Karpas-422 (cell line): ENCODE measurements at regions not wholly inside any gene's neighbourhood (a gene's known extent, or its start where the extent isn't known, plus 50 kb on each side); places are given as distances from the start of the nearest gene placed in this dataset.

ENCODE experiments used
- DNase-seq: peaks from one replicate; pipeline ENCODE4 v3.0.0-alpha.2; 2015
- H2AFZ ChIP-seq: fragments of 200-600 bp; sonication (generic); 2 replicates; pipeline ENCODE4 v1.6.1; 2014; ENCODE audit warnings: antibody characterized with exemption, low read length, mixed read lengths
- H3K27ac ChIP-seq: fragments of 200-600 bp; sonication (generic); 2 replicates; pipeline ENCODE4 v1.5.1; 2014; ENCODE audit warnings: mild to moderate bottlenecking, low read length, moderate library complexity
- H3K27me3 ChIP-seq: fragments of 200-600 bp; sonication (generic); 2 replicates; pipeline ENCODE4 v1.6.1; 2014; ENCODE audit warnings: low read length, mixed read lengths
- H3K36me3 ChIP-seq: fragments of 200-600 bp; sonication (generic); 2 replicates; pipeline ENCODE4 v1.6.1; 2014; ENCODE audit warnings: low read length, mixed read lengths; ENCODE audit not compliant: insufficient read depth
- H3K4me1 ChIP-seq: fragments of 200-600 bp; sonication (generic); 2 replicates; pipeline ENCODE4 v1.6.1; 2014; ENCODE audit warnings: mild to moderate bottlenecking, low read length, mixed read lengths
- H3K4me2 ChIP-seq: fragments of 200-600 bp; sonication (generic); 2 replicates; pipeline ENCODE4 v1.6.1; 2014; ENCODE audit warnings: low read length, low read depth, mild to moderate bottlenecking; ENCODE audit not compliant: poor library complexity, severe bottlenecking
- H3K4me3 ChIP-seq: fragments of 200-600 bp; sonication (generic); 2 replicates; pipeline ENCODE4 v1.5.1; 2014; ENCODE audit warnings: mild to moderate bottlenecking, antibody characterized with exemption, low read length, mixed read lengths
- H3K79me2 ChIP-seq: fragments of 200-600 bp; sonication (generic); 2 replicates; pipeline ENCODE4 v1.6.1; 2014; ENCODE audit warnings: mild to moderate bottlenecking, low read length, mixed read lengths
- H3K9ac ChIP-seq: fragments of 200-600 bp; sonication (generic); 2 replicates; pipeline ENCODE4 v1.6.0; 2014; ENCODE audit warnings: low read length
- H3K9me2 ChIP-seq: fragments of 200-600 bp; sonication (generic), shearing (Covaris generic); replicated peaks from 2 replicates; pipeline ENCODE4 v1.6.0; 2014; ENCODE audit warnings: mild to moderate bottlenecking, low read length, moderate library complexity; ENCODE audit not compliant: insufficient read depth
- H3K9me3 ChIP-seq: fragments of 300-700, 200-600 bp; sonication (generic); 2 replicates; pipeline ENCODE4 v1.6.1; 2014; ENCODE audit warnings: low read length, mixed read lengths
- H4K20me1 ChIP-seq: fragments of 200-600 bp; sonication (generic); 2 replicates; pipeline ENCODE4 v1.6.1; 2014; ENCODE audit warnings: mild to moderate bottlenecking, antibody characterized with exemption, low read length, low read depth; ENCODE audit not compliant: insufficient read depth

DNA sequence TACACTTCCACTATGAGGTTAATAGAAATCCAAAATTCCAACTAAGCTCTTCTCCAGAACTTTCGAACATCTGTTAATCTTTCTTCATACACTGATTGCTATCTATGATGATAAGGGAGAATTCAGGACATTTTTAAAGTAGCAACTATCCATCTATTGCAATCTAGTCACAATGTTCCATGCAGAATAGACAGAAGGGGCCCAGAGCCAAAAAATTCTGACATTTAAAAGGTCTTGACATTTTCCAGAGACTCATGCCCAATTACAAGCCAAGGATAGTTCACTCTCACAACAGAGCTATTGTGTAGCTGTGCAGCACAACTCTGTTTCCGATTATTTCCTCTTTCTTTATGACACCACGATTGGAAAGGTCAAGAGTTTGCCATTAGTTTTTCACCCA, 999.7 kb upstream of the ALCAM start:
- no peaks in the 10 kb centered on the region for H3K4me1 ChIP-seq
- H4K20me1 ChIP-seq, result no peaks in the 10 kb centered on the region
- no peak overlapping the region for H3K9ac ChIP-seq
- H3K9me2 ChIP-seq, result no peaks in the 10 kb centered on the region
- H3K27ac ChIP-seq, result no peak overlapping the region
- DNase-seq, result no peak
- no peaks in the 10 kb centered on the region for H3K9me3 ChIP-seq
- no peaks in the 10 kb centered on the region for H3K27me3 ChIP-seq
- H3K4me2 ChIP-seq, result no peak overlapping the region
- no peaks in the 10 kb centered on the region for H3K79me2 ChIP-seq
- no peak overlapping the region for H3K4me3 ChIP-seq
- no peak overlapping the region for H2AFZ ChIP-seq
- H3K36me3 ChIP-seq, result no peaks in the 10 kb centered on the region

- no peak overlapping the region for H3K27ac ChIP-seq
- H3K9me3 ChIP-seq, result no peaks in the 10 kb centered on the region
- DNase-seq, result no peak
- H3K4me2 ChIP-seq, result no peak overlapping the region
- no peaks in the 10 kb centered on the region for H3K79me2 ChIP-seq
- no peak overlapping the region for H2AFZ ChIP-seq
- no peaks in the 10 kb centered on the region for H3K9me2 ChIP-seq
- no peaks in the 10 kb centered on the region for H3K27me3 ChIP-seq
- no peak overlapping the region for H3K9ac ChIP-seq
- no peaks in the 10 kb centered on the region for H4K20me1 ChIP-seq
- no peaks in the 10 kb centered on the region for H3K4me1 ChIP-seq
- H3K4me3 ChIP-seq, result no peak overlapping the region
- no peaks in the 10 kb centered on the region for H3K36me3 ChIP-seq
These were observed 997.9 kb upstream of the ALCAM start for GRCh38 chr3:104368760-104369159.

GRCh38 chr3:104385421-104385820, 981.3 kb upstream of the ALCAM start:
- H2AFZ ChIP-seq, result no peak overlapping the region
- no peak overlapping the region for H3K27ac ChIP-seq
- H3K27me3 ChIP-seq, result no peaks in the 10 kb centered on the region
- no peak overlapping the region for H3K9ac ChIP-seq
- H3K4me1 ChIP-seq, result no peaks in the 10 kb centered on the region
- H3K79me2 ChIP-seq, result no peaks in the 10 kb centered on the region
- H3K9me3 ChIP-seq, result no peaks in the 10 kb centered on the region
- no peaks in the 10 kb centered on the region for H3K36me3 ChIP-seq
- no peaks in the 10 kb centered on the region for H4K20me1 ChIP-seq
- DNase-seq, result no peak
- no peaks in the 10 kb centered on the region for H3K9me2 ChIP-seq
- H3K4me3 ChIP-seq, result no peak overlapping the region
- no peak overlapping the region for H3K4me2 ChIP-seq

DNA sequence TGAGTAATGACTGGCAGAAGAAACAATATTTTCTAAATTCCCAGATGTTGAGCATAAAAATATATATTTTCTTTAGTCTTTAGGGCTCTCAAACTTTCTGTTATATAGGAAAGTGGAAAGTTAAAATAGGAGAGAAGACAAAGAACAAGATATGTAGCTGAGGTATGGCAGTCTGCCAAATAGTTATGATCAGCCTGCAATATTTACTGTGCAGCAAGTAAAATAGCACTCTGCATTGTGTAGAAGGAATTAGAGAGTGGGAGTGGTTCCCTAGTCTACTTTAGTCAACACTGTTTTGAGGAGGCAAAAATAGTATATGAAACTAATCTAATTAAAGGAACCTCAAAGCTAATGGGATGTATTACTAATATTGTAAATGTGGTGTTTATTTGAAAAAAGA, 978.1 kb upstream of the ALCAM start:
- H3K79me2 ChIP-seq, result no peaks in the 10 kb centered on the region

GRCh38 chr3:104392327-104392726, 974.4 kb upstream of the ALCAM start:
- no peaks in the 10 kb centered on the region for H3K36me3 ChIP-seq
- no peak overlapping the region for H2AFZ ChIP-seq
- no peaks in the 10 kb centered on the region for H3K27me3 ChIP-seq
- H3K4me3 ChIP-seq, result no peak overlapping the region
- no peaks in the 10 kb centered on the region for H4K20me1 ChIP-seq
- no peaks in the 10 kb centered on the region for H3K4me1 ChIP-seq
- no peak overlapping the region for H3K27ac ChIP-seq
- no peaks in the 10 kb centered on the region for H3K9me3 ChIP-seq
- H3K79me2 ChIP-seq, result no peaks in the 10 kb centered on the region
- DNase-seq, result peak; percentile 61
- H3K9me2 ChIP-seq, result no peaks in the 10 kb centered on the region
- H3K4me2 ChIP-seq, result no peak overlapping the region
- H3K9ac ChIP-seq, result no peak overlapping the region

More for the DNA sequence above, 978.1 kb upstream of the ALCAM start:
- no peak overlapping the region for H3K9ac ChIP-seq
- no peak for DNase-seq
- H3K27ac ChIP-seq, result no peak overlapping the region
- no peak overlapping the region for H2AFZ ChIP-seq
- H3K9me2 ChIP-seq, result no peaks in the 10 kb centered on the region
- no peaks in the 10 kb centered on the region for H4K20me1 ChIP-seq
- H3K27me3 ChIP-seq, result no peaks in the 10 kb centered on the region
- no peaks in the 10 kb centered on the region for H3K36me3 ChIP-seq
- H3K4me2 ChIP-seq, result no peak overlapping the region
- H3K4me1 ChIP-seq, result no peaks in the 10 kb centered on the region
- H3K9me3 ChIP-seq, result no peaks in the 10 kb centered on the region
- H3K4me3 ChIP-seq, result no peak overlapping the region

- H3K27ac ChIP-seq, result no peak overlapping the region
- no peaks in the 10 kb centered on the region for H3K36me3 ChIP-seq
- H4K20me1 ChIP-seq, result no peaks in the 10 kb centered on the region
- H3K4me1 ChIP-seq, result no peaks in the 10 kb centered on the region
- H2AFZ ChIP-seq, result no peak overlapping the region
- no peak for DNase-seq
- no peaks in the 10 kb centered on the region for H3K9me2 ChIP-seq
- no peak overlapping the region for H3K9ac ChIP-seq
- no peaks in the 10 kb centered on the region for H3K79me2 ChIP-seq
- no peaks in the 10 kb centered on the region for H3K9me3 ChIP-seq
- H3K4me3 ChIP-seq, result no peak overlapping the region
- no peaks in the 10 kb centered on the region for H3K27me3 ChIP-seq
- no peak overlapping the region for H3K4me2 ChIP-seq
These were observed 969.6 kb upstream of the ALCAM start for GRCh38 chr3:104396974-104397669.

DNA sequence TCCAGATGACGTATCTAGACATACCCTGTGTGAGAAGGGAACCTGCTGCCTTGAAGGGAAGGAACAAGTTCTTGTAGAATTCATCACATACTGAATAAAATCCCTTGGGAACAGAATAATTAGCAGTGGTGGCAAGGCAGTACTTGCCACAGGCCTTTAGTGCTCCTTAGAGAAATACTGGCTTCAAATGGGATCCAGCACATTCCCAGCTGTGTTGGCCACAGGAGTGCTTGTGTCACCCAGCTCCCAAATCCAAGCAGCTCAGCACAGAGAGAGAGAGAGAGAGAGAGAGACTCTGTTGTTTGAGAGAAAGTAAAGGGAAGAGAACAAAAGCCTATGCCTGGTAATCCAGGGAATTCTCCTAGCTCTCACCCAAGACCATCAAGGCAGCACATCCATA, 969.0 kb upstream of the ALCAM start:
- Histone ChIP-seq H3K27ac (no peak overlapping the region), H3K9me3 (no peaks in the 10 kb centered on the region), H3K4me3 (no peak overlapping the region), H3K4me2 (no peak overlapping the region), H3K79me2 (no peaks in the 10 kb centered on the region), H3K36me3 (no peaks in the 10 kb centered on the region), H3K9ac (no peak overlapping the region), H4K20me1 (no peaks in the 10 kb centered on the region), H3K4me1 (no peaks in the 10 kb centered on the region), H2AFZ (no peak overlapping the region), H3K27me3 (no peaks in the 10 kb centered on the region), H3K9me2 (no peaks in the 10 kb centered on the region)
- no peak for DNase-seq

DNA sequence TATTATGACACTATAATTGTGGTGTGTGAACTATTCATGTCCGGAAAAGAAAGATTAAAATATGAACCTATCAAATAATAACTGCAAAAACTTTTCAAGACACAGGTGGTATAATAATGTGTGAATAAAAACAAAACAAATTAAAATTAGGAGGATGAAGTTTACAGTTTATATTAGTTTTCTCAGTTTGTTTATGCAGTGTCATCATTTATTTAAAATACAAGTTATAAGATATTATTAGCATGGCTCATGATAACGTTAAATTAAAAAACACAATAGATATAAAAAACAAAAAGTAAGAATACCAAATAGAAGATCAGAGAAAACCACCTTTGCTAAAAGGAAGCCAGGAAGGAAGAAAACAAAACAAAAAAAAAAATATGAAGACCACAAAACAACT, 963.8 kb upstream of the ALCAM start:
- no peaks in the 10 kb centered on the region for H3K4me1 ChIP-seq
- no peak for DNase-seq
- H3K27ac ChIP-seq, result no peak overlapping the region
- H3K4me2 ChIP-seq, result no peak overlapping the region
- no peaks in the 10 kb centered on the region for H4K20me1 ChIP-seq
- no peaks in the 10 kb centered on the region for H3K36me3 ChIP-seq
- no peaks in the 10 kb centered on the region for H3K9me2 ChIP-seq
- no peak overlapping the region for H3K9ac ChIP-seq
- H2AFZ ChIP-seq, result no peak overlapping the region
- no peak overlapping the region for H3K4me3 ChIP-seq
- H3K79me2 ChIP-seq, result no peaks in the 10 kb centered on the region
- H3K27me3 ChIP-seq, result no peaks in the 10 kb centered on the region
- H3K9me3 ChIP-seq, result no peaks in the 10 kb centered on the region

- no peak overlapping the region for H3K9ac ChIP-seq
- H3K79me2 ChIP-seq, result no peaks in the 10 kb centered on the region
- no peak overlapping the region for H2AFZ ChIP-seq
- H3K9me2 ChIP-seq, result no peaks in the 10 kb centered on the region
- H3K4me1 ChIP-seq, result no peaks in the 10 kb centered on the region
- no peaks in the 10 kb centered on the region for H3K27me3 ChIP-seq
- no peak overlapping the region for H3K4me3 ChIP-seq
- no peaks in the 10 kb centered on the region for H3K36me3 ChIP-seq
- no peak for DNase-seq
- no peaks in the 10 kb centered on the region for H3K9me3 ChIP-seq
- no peaks in the 10 kb centered on the region for H4K20me1 ChIP-seq
- no peak overlapping the region for H3K27ac ChIP-seq
- no peak overlapping the region for H3K4me2 ChIP-seq
These were observed 955.0 kb upstream of the ALCAM start for GRCh38 chr3:104411757-104412156.
